ENCODE measurements at regions not wholly inside any gene's neighbourhood (a gene's known extent, or its start where the extent isn't known, plus 50 kb on each side); places are given as distances from the start of the nearest gene placed in this dataset.
"Not testable (repeated sequence)": the region's sequence is repeated elsewhere in the genome, so short reads cannot be mapped to it uniquely, and the experiment has no call there.

GRCh38 chr22:48061726-48062125, 1299.3 kb downstream of the TBC1D22A start:
- ATAC-seq (no peak), DNase-seq (no peak)
- peaks cover 0 to 9% (median 0%) of the 10 kb centered on the region in 9 donors for H3K27me3 ChIP-seq
- H3K4me3 ChIP-seq, result no peak overlapping the region
- no peak overlapping the region for H3K27ac ChIP-seq
- TF ChIP-seq, protein P1, sequence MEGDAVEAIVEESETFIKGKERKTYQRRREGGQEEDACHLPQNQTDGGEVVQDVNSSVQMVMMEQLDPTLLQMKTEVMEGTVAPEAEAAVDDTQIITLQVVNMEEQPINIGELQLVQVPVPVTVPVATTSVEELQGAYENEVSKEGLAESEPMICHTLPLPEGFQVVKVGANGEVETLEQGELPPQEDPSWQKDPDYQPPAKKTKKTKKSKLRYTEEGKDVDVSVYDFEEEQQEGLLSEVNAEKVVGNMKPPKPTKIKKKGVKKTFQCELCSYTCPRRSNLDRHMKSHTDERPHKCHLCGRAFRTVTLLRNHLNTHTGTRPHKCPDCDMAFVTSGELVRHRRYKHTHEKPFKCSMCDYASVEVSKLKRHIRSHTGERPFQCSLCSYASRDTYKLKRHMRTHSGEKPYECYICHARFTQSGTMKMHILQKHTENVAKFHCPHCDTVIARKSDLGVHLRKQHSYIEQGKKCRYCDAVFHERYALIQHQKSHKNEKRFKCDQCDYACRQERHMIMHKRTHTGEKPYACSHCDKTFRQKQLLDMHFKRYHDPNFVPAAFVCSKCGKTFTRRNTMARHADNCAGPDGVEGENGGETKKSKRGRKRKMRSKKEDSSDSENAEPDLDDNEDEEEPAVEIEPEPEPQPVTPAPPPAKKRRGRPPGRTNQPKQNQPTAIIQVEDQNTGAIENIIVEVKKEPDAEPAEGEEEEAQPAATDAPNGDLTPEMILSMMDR (IDR thresholded peaks at IDR 0.05), result no peak
- TF ChIP-seq POLR2A (IDR thresholded peaks at IDR 0.05), result no peak
- no peaks in the 10 kb centered on the region for H3K36me3 ChIP-seq
- no peaks in the 10 kb centered on the region for H3K4me1 ChIP-seq
- H3K9me3 ChIP-seq, result peaks cover 0 to 3% (median 0%) of the 10 kb centered on the region in 12 donors
- intact Hi-C loops (cut with DNase I), result no loop called here
- 69 to 77% (median 74%) methylated on average over 4 of the region's 4 CpGs for WGBS, 4 donors

DNA sequence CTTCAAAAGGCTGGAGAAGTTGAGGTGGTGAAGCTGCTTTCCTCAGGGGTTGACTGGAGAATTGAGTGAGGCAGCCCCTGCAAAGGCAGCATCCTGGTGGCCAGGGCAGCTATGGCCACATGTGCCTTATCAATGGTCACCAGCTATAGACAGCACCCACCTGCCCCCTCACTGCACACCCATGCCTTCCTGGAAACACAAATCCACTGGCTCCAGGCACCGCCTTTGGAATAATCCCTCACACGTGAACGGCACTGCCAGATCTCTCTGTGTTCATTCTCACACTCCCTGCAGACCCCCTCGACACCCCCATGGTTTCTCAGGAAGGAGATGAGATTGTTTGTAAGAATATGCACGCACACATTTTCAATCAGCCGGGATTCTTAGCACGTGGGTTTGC, 1297.8 kb downstream of the TBC1D22A start:
- Histone ChIP-seq H3K4me1 (no peaks in the 10 kb centered on the region), H3K4me3 (no peak overlapping the region), H3K27me3 (peaks cover 0 to 13% (median 0%) of the 10 kb centered on the region in 9 donors), H3K36me3 (no peaks in the 10 kb centered on the region), H3K9me3 (peaks cover 0 to 3% (median 0%) of the 10 kb centered on the region in 12 donors), H3K27ac (no peak overlapping the region)
- intact Hi-C loops (cut with DNase I), result no loop called here
- DNase-seq (no peak), ATAC-seq (no peak)
- 69 to 79% (median 74%) methylated on average over 7 of the region's 7 CpGs for WGBS, 4 donors
- TF ChIP-seq, protein P1 (IDR thresholded peaks at IDR 0.05), result no peak
- no peak for TF ChIP-seq POLR2A (IDR thresholded peaks at IDR 0.05)

DNA sequence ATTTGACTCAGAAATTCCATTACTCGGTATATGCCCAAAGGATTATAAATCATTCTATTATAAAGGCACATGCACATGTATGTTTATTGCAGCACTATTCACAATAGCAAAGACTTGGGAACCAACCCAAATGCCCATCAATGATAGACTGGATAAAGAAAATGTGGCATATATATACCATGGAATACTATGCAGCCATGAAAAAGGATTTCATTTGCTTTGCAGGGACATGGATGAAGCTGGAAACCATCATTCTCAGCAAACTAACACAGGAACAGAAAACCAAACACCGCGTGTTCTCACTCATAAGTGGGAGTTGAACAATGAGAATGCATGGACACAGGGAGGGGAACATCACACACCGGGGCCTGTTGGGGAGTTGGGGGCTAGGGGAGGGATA, 1297.1 kb downstream of the TBC1D22A start:
- H3K4me3 ChIP-seq; ATAC-seq; H3K27ac ChIP-seq; H3K9me3 ChIP-seq; intact Hi-C loops (cut with DNase I); DNase-seq; H3K4me1 ChIP-seq; H3K36me3 ChIP-seq: not testable (repeated sequence)
- peaks cover 0 to 19% (median 0%) of the 10 kb centered on the region in 9 donors for H3K27me3 ChIP-seq
- 94 to 99% (median 97%) methylated on average over 4 of the region's 4 CpGs for WGBS, 4 donors

- H3K27ac ChIP-seq, result no peak overlapping the region
- ATAC-seq (no peak), DNase-seq (no peak)
- peaks cover 0 to 3% (median 0%) of the 10 kb centered on the region in 12 donors for H3K9me3 ChIP-seq
- 76 to 81% (median 80%) methylated on average over 22 of the region's 22 CpGs for WGBS, 4 donors
- H3K27me3 ChIP-seq, result peaks cover 0 to 37% (median 0%) of the 10 kb centered on the region in 9 donors
- H3K4me3 ChIP-seq, result no peak overlapping the region
- intact Hi-C loops (cut with DNase I), result no loop called here
- no peaks in the 10 kb centered on the region for H3K36me3 ChIP-seq
- H3K4me1 ChIP-seq, result no peaks in the 10 kb centered on the region
- TF ChIP-seq POLR2A (IDR thresholded peaks at IDR 0.05), result no peak
- TF ChIP-seq, protein P1 (IDR thresholded peaks at IDR 0.05), result no peak
Measured at GRCh38 chr22:48057116-48057835, 1294.8 kb downstream of the TBC1D22A start.

- WGBS, 4 donors, result 83 to 90% (median 84%) methylated on average over 11 of the region's 11 CpGs
- intact Hi-C loops (cut with DNase I), result no loop called here
- Histone ChIP-seq H3K4me3 (no peak overlapping the region), H3K36me3 (no peaks in the 10 kb centered on the region), H3K27me3 (peaks cover 0 to 37% (median 3%) of the 10 kb centered on the region in 9 donors), H3K9me3 (peaks cover 0 to 3% (median 0%) of the 10 kb centered on the region in 12 donors), H3K27ac (no peak overlapping the region), H3K4me1 (no peaks in the 10 kb centered on the region)
- TF ChIP-seq POLR2A (IDR thresholded peaks at IDR 0.05), result no peak
- TF ChIP-seq, protein P1 (IDR thresholded peaks at IDR 0.05), result no peak
- DNase-seq, result no peak
- ATAC-seq, result no peak
Measured at GRCh38 chr22:48055827-48056226, 1293.4 kb downstream of the TBC1D22A start.

Measured in heart left ventricle (tissue), 16 donors.